Lower lobe of right lung (tissue), 2 donors: ENCODE measurements at regions not wholly inside any gene's neighbourhood (a gene's known extent, or its start where the extent isn't known, plus 50 kb on each side); places are given as distances from the start of the nearest gene placed in this dataset.

Experiments used
- ATAC-seq, 2 donors: fragments of 200-7000 bp; cut with Tn5 transposase; one replicate each; pipeline ENCODE4 v1.9.1; 2020 to 2022; ENCODE audit warnings: mild to moderate bottlenecking in 2 of 2, moderate library complexity in 2 of 2
- DNase-seq: peaks from one replicate; pipeline ENCODE4 v3.0.0-alpha.2; 2020
- H3K27ac ChIP-seq: fragments of 200-600 bp; one replicate; pipeline ENCODE4 v1.8.0; 2022
- H3K27me3 ChIP-seq: fragments of 200-600 bp; one replicate; pipeline ENCODE4 v1.8.0; 2022; ENCODE audit warnings: low read depth
- H3K36me3 ChIP-seq: fragments of 200-600 bp; one replicate; pipeline ENCODE4 v1.8.0; 2022; ENCODE audit warnings: mild to moderate bottlenecking
- H3K4me1 ChIP-seq: fragments of 200-600 bp; one replicate; pipeline ENCODE4 v1.8.0; 2022
- H3K4me3 ChIP-seq: fragments of 200-600 bp; one replicate; pipeline ENCODE4 v1.8.0; 2022; ENCODE audit warnings: mild to moderate bottlenecking
- H3K9me3 ChIP-seq: fragments of 200-600 bp; one replicate; pipeline ENCODE4 v1.8.0; 2022
- intact Hi-C: fragments of 100-400 bp; cut with DNase I; formaldehyde crosslinking; loops from one replicate; pipeline ENCODE4 v1.11.0; 2022
- TF ChIP-seq, protein P1 (sequence below): fragments of 200-600 bp; IDR thresholded peaks from one replicate; pipeline ENCODE4 v1.8.0; 2022; ENCODE audit warnings: antibody characterized with exemption, mild to moderate bottlenecking
- donor health status: DM: no; HTN: yes; CAD: no; lungs with severe emphysema.

- H3K4me3 ChIP-seq, result no peak overlapping the region
- no peaks in the 10 kb centered on the region for H3K27me3 ChIP-seq
- intact Hi-C loops, result no loop called here
- ATAC-seq (no peak), DNase-seq (no peak)
- H3K4me1 ChIP-seq, result no peaks in the 10 kb centered on the region
- TF ChIP-seq, protein P1, sequence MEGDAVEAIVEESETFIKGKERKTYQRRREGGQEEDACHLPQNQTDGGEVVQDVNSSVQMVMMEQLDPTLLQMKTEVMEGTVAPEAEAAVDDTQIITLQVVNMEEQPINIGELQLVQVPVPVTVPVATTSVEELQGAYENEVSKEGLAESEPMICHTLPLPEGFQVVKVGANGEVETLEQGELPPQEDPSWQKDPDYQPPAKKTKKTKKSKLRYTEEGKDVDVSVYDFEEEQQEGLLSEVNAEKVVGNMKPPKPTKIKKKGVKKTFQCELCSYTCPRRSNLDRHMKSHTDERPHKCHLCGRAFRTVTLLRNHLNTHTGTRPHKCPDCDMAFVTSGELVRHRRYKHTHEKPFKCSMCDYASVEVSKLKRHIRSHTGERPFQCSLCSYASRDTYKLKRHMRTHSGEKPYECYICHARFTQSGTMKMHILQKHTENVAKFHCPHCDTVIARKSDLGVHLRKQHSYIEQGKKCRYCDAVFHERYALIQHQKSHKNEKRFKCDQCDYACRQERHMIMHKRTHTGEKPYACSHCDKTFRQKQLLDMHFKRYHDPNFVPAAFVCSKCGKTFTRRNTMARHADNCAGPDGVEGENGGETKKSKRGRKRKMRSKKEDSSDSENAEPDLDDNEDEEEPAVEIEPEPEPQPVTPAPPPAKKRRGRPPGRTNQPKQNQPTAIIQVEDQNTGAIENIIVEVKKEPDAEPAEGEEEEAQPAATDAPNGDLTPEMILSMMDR, result no peak
- H3K9me3 ChIP-seq, result no peaks in the 10 kb centered on the region
- H3K27ac ChIP-seq, result no peak overlapping the region
- H3K36me3 ChIP-seq, result no peaks in the 10 kb centered on the region
These were observed 254.7 kb upstream of the FIGN start for GRCh38 chr2:163990541-163990940.

DNA sequence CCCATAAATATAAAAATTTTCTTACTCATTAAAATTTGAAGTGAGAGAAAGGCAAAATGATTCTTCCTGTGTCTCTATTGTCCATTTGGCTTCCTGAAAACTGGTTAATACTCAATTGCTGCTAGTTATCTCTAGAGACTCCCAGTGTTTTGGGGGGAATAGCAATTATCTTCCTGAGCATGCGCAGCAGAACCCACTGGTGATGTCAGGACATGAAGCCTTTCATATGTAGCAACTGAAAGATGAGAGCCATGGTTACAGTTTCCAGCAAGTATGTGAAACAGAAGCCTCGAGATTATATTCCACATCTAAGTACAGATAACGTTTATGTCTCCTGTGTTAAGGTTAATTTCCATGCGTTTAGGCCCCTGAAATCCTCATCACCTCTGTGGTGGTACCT, 254.3 kb upstream of the FIGN start:
- Histone ChIP-seq H3K9me3 (no peaks in the 10 kb centered on the region), H3K36me3 (no peaks in the 10 kb centered on the region), H3K4me3 (no peak overlapping the region), H3K4me1 (no peaks in the 10 kb centered on the region), H3K27me3 (no peaks in the 10 kb centered on the region), H3K27ac (no peak overlapping the region)
- intact Hi-C loops, result no loop called here
- DNase-seq, result no peak
- TF ChIP-seq, protein P1, result no peak
- ATAC-seq, result no peak

GRCh38 chr2:163987175-163987940, 251.6 kb upstream of the FIGN start:
- ATAC-seq (no peak), DNase-seq (no peak)
- Histone ChIP-seq H3K4me3 (no peak overlapping the region), H3K9me3 (no peaks in the 10 kb centered on the region), H3K36me3 (no peaks in the 10 kb centered on the region), H3K27me3 (no peaks in the 10 kb centered on the region), H3K4me1 (no peaks in the 10 kb centered on the region), H3K27ac (no peak overlapping the region)
- TF ChIP-seq, protein P1, result no peak
- intact Hi-C loops, result no loop called here

- DNase-seq, result no peak
- Histone ChIP-seq H3K9me3 (no peaks in the 10 kb centered on the region), H3K4me3 (no peak overlapping the region), H3K36me3 (no peaks in the 10 kb centered on the region), H3K27ac (no peak overlapping the region), H3K4me1 (no peaks in the 10 kb centered on the region), H3K27me3 (no peaks in the 10 kb centered on the region)
- TF ChIP-seq, protein P1, result no peak
- intact Hi-C loops, result no loop called here
- ATAC-seq, result no peak
These were observed 249.2 kb upstream of the FIGN start for GRCh38 chr2:163984986-163985385.

DNA sequence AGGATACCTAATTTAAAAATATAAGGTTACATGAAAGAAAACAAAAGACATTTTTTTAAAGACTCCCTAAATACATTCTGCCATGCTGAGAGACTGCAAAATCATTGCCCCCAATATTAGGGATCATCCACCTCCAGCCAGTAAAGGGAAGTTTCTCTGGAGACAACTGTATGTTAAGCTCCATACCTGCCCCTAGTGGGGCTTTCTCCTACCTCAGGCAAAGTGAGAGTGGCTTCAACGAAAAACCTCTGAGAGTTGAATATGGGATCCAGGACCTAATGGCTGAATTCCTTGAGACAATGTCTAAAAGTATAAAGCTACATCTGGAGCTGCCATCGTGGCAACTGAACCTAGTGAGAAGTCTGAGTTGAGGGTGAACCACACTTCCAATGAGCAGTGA, 248.1 kb upstream of the FIGN start:
- no peaks in the 10 kb centered on the region for H3K9me3 ChIP-seq
- DNase-seq (no peak), ATAC-seq (no peak)
- no peak overlapping the region for H3K27ac ChIP-seq
- TF ChIP-seq, protein P1, result no peak
- H3K4me1 ChIP-seq, result no peaks in the 10 kb centered on the region
- no peak overlapping the region for H3K4me3 ChIP-seq
- H3K36me3 ChIP-seq, result no peaks in the 10 kb centered on the region
- H3K27me3 ChIP-seq, result no peaks in the 10 kb centered on the region
- intact Hi-C loops, result no loop called here
